ENCODE measurements at regions not wholly inside any gene's neighbourhood (a gene's known extent, or its start where the extent isn't known, plus 50 kb on each side); places are given as distances from the start of the nearest gene placed in this dataset.
"Not testable (repeated sequence)": the region's sequence is repeated elsewhere in the genome, so short reads cannot be mapped to it uniquely, and the experiment has no call there.

DNA sequence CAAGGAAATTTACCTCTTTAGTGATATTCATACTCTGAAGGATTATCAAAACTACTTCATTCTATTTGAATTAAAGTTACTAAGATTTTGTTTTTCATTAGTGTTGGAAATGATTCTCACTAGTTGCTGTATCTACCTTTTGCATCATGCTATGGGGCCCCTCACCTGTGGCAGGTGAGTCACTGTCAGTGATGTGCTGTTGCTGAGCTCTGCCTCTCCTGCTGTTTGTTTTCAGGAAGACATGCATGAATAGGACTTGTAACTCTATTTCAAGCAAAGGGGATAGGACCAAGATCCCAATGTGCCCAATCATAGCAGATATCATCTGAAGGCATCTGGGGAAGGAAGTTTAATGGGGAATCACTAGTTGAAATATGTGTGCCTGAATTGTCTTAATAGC is 57.4 kb upstream of the AGR3 start:
- TF ChIP-seq POLR2A (IDR thresholded peaks at IDR 0.05): no peak
- TF ChIP-seq, protein P1, sequence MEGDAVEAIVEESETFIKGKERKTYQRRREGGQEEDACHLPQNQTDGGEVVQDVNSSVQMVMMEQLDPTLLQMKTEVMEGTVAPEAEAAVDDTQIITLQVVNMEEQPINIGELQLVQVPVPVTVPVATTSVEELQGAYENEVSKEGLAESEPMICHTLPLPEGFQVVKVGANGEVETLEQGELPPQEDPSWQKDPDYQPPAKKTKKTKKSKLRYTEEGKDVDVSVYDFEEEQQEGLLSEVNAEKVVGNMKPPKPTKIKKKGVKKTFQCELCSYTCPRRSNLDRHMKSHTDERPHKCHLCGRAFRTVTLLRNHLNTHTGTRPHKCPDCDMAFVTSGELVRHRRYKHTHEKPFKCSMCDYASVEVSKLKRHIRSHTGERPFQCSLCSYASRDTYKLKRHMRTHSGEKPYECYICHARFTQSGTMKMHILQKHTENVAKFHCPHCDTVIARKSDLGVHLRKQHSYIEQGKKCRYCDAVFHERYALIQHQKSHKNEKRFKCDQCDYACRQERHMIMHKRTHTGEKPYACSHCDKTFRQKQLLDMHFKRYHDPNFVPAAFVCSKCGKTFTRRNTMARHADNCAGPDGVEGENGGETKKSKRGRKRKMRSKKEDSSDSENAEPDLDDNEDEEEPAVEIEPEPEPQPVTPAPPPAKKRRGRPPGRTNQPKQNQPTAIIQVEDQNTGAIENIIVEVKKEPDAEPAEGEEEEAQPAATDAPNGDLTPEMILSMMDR (IDR thresholded peaks at IDR 0.05): no peak
- intact Hi-C loops (cut with DNase I): no loop called here
- Histone ChIP-seq H3K9me3 (no peaks in the 10 kb centered on the region), H3K4me3 (replicated peaks in 1 of 3) (no peak overlapping the region), H3K4me1 (peaks cover 11 to 17% of the 10 kb centered on the region in 2 donors), H3K27ac (no peak overlapping the region), H3K36me3 (no peaks in the 10 kb centered on the region), H3K27me3 (no peaks in the 10 kb centered on the region)
- DNase-seq: no peak

DNA sequence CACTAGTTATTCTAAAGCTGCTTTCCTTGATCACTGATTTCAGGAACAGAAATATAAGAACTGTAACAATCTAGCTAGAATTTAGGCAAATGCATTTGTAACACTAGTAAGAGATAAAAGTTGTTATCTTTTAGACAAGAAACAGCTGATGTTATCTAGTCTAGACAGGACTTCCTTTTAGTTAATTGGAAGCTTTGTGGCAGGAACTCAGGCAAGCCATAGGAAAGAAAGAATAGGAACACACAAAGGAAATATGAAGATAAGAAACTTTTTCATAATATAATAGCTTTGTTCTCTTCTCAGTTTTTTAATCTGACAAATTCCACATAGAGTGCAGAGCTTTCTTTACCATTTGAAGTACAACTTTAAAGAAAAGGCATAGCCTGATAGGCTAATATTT is 59.0 kb upstream of the AGR3 start:
- no peak for DNase-seq
- TF ChIP-seq, protein P1 (IDR thresholded peaks at IDR 0.05): no peak
- no peak for TF ChIP-seq POLR2A (IDR thresholded peaks at IDR 0.05)
- no peak overlapping the region for H3K27ac ChIP-seq
- intact Hi-C loops (cut with DNase I): no loop called here
- no peaks in the 10 kb centered on the region for H3K36me3 ChIP-seq
- no peaks in the 10 kb centered on the region for H3K27me3 ChIP-seq
- peaks cover 0 to 4% of the 10 kb centered on the region in 2 donors for H3K4me1 ChIP-seq
- no peak overlapping the region for H3K4me3 ChIP-seq (replicated peaks in 1 of 3)
- no peaks in the 10 kb centered on the region for H3K9me3 ChIP-seq

DNA sequence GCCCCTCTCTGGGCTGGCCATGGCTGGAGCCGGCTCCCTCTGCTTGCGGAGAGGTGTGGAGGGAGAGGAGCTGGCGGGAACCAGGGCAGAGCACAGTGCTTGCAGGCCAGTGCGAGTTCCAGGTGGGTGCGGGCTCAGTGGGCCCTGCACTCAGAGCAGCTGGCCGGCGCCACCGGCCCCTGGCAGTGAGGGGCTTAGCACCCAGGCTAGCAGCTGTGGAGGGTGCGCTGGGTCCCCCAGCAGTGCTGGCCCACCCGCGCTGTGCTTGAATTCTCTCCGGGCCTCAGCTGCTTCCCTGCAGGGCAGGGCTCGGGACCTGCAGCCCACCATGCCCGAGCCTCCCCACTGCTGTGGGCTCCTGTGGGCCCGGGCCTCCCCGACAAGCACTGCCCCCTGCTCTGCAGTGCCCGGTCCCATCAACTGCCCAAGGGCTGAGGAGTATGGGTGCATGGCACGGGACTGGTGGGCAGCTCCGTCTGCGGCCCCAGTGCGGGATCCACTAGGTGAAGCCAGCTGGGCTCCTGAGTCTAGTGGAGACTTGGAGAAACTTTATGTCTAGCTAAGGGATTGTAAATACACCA is 61.2 kb upstream of the AGR3 start:
- TF ChIP-seq POLR2A (IDR thresholded peaks at IDR 0.05): no peak
- TF ChIP-seq, protein P1 (IDR thresholded peaks at IDR 0.05): no peak
- peaks cover 0 to 4% of the 10 kb centered on the region in 2 donors for H3K4me1 ChIP-seq
- intact Hi-C loops (cut with DNase I): no loop called here
- H3K27ac ChIP-seq: no peak overlapping the region
- DNase-seq: no peak
- no peak overlapping the region for H3K4me3 ChIP-seq (replicated peaks in 1 of 3)
- 93 to 97% methylated on average over 10 to 18 of the region's 21 CpGs for WGBS, 2 donors
- H3K27me3 ChIP-seq: no peaks in the 10 kb centered on the region
- H3K36me3 ChIP-seq: no peaks in the 10 kb centered on the region
- no peaks in the 10 kb centered on the region for H3K9me3 ChIP-seq

DNA sequence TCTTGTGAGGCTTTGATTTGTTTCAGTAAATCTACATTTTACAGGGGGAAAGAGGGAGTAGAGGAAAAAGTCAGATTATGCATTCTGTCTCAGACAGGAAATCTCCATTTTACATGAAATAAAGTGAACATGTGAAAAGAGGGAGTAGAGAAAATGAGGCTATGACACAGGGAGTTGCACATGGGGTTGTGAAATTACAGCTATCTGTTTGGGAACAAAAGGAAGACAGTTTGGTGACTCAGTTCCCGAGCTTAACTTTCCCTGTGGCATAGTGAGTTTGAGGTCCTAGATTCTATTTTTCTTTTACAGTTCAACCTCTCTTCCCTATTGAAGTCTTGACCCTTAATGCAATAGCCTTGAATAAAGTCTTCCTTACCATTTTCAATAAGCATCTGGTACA is 63.2 kb upstream of the AGR3 start:
- no peak for DNase-seq
- intact Hi-C loops (cut with DNase I): no loop called here
- WGBS, 2 donors: 90% methylated on average over 1 of the region's 1 CpG
- Histone ChIP-seq H3K27ac (no peak overlapping the region), H3K36me3 (no peaks in the 10 kb centered on the region), H3K4me3 (replicated peaks in 1 of 3) (no peak overlapping the region), H3K9me3 (no peaks in the 10 kb centered on the region), H3K4me1 (peaks cover 2 to 4% of the 10 kb centered on the region in 2 donors), H3K27me3 (no peaks in the 10 kb centered on the region)
- TF ChIP-seq, protein P1 (IDR thresholded peaks at IDR 0.05): no peak
- TF ChIP-seq POLR2A (IDR thresholded peaks at IDR 0.05): no peak

DNA sequence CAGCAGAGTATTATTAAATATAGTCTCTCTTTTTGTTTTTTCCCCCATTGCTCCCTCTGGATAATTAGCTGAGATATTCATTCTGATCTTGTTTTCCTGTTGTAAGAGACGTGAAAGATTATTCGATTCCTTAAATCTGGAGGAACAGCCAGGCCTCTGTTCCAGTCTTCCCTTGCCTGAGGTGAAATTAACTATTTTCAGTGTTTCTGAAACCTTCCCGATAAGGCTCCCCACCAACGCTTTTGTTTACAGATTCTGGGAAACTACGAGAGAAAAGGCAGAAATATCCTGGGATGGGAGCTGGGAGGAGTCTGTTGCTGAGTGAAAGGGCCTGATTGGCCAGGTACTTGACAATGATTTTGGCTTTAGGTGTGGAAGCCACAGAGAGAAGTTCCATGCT is 63.6 kb upstream of the AGR3 start:
- H3K36me3 ChIP-seq: no peaks in the 10 kb centered on the region
- peaks cover 5 to 6% of the 10 kb centered on the region in 2 donors for H3K4me1 ChIP-seq
- no peak overlapping the region for H3K27ac ChIP-seq
- TF ChIP-seq, protein P1 (IDR thresholded peaks at IDR 0.05): no peak
- no peak for TF ChIP-seq POLR2A (IDR thresholded peaks at IDR 0.05)
- no peaks in the 10 kb centered on the region for H3K27me3 ChIP-seq
- no peak overlapping the region for H3K4me3 ChIP-seq (replicated peaks in 1 of 3)
- DNase-seq: no peak
- H3K9me3 ChIP-seq: no peaks in the 10 kb centered on the region
- WGBS, 2 donors: 96 to 97% methylated on average over 5 of the region's 5 CpGs
- intact Hi-C loops (cut with DNase I): no loop called here

DNA sequence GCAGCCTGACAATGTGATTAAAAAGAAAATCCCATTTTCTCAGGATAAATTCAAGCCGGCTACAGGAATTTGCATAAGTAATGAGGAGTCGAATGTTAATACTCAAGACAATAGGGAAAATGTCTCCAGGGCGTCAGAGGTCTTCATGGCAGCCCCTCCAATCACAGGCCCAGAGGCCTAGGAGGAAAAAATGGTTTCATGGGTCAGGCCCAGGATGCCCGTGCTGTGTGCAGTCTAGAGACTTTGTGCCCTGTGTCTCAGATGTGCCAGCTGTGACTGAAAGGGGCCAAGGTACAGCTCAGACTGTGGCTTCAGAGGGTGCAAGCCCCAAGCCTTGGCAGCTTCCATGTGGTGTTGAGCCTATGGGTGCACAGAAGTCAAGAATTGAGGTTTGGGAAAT is 66.3 kb upstream of the AGR3 start:
- H3K4me3 ChIP-seq (replicated peaks in 1 of 3); DNase-seq; H3K27me3 ChIP-seq; H3K36me3 ChIP-seq; intact Hi-C loops (cut with DNase I); H3K27ac ChIP-seq; H3K9me3 ChIP-seq: not testable (repeated sequence)
- peaks cover 20 to 21% of the 10 kb centered on the region in 2 donors for H3K4me1 ChIP-seq
- 88 to 96% methylated on average over 4 of the region's 4 CpGs for WGBS, 2 donors

Data from thyroid gland (tissue), 4 donors.